Caco-2 (cell line): ENCODE measurements at regions not wholly inside any gene's neighbourhood (a gene's known extent, or its start where the extent isn't known, plus 50 kb on each side); places are given as distances from the start of the nearest gene placed in this dataset.

Experiments used
- BruUV-seq: library from RNA; stranded (reverse); fragments of 400-500 nt; replicated peaks from 2 replicates; lab custom pipeline; 2021; lab: Mats Ljungman, UMichigan
- CTCF ChIA-PET: fragments of 300-600 bp; sonication (Branson Sonifier 250); formaldehyde crosslinking; loops from one replicate; lab custom pipeline; 2022; ENCODE audit warnings: antibody characterized with exemption; lab: Charles Lee
- POLR2A ChIA-PET: fragments of 300-600 bp; sonication (Branson Sonifier 250); formaldehyde crosslinking; loops from one replicate; lab custom pipeline; 2022; ENCODE audit warnings: antibody characterized with exemption; lab: Charles Lee
- DNase-seq, 2 experiments: peaks; one replicate each; pipeline versions ENCODE4 v3.0.0 to v3.0.0-alpha.2; 2020 to 2022
- H3K27me3 ChIP-seq: replicated peaks from 2 replicates; pipeline ENCODE4 v1.6.0; 2011; ENCODE audit warnings: low read length; ENCODE audit not compliant: control insufficient read depth, insufficient read depth
- H3K36me3 ChIP-seq: 2 replicates; pipeline ENCODE4 v1.5.1; 2011; ENCODE audit warnings: low read length; ENCODE audit not compliant: control insufficient read depth, insufficient read depth
- H3K4me1 ChIP-seq: fragments of 250-450 bp; sonication (Bioruptor Pico); 2 replicates; pipeline ENCODE4 v1.5.1; 2020; ENCODE audit warnings: mild to moderate bottlenecking
- H3K4me3 ChIP-seq: 2 replicates; pipeline ENCODE4 v1.5.1; 2011; ENCODE audit warnings: low read depth, mild to moderate bottlenecking, control low read depth, low read length
- H3K9me3 ChIP-seq: fragments of 250-450 bp; sonication (Bioruptor Pico); 2 replicates; pipeline ENCODE4 v1.5.1; 2020; ENCODE audit warnings: mild to moderate bottlenecking, moderate library complexity
- H3K27ac Mint-ChIP-seq: one replicate; pipeline ENCODE4 v1.8.0; 2022; ENCODE audit warnings: mixed read lengths; ENCODE audit not compliant: unreplicated experiment
- H3K27me3 Mint-ChIP-seq: one replicate; pipeline ENCODE4 v1.8.0; 2022; ENCODE audit warnings: mixed read lengths; ENCODE audit not compliant: insufficient read depth, unreplicated experiment
- H3K36me3 Mint-ChIP-seq: one replicate; pipeline ENCODE4 v1.8.0; 2022; ENCODE audit warnings: mild to moderate bottlenecking, mixed read lengths; ENCODE audit not compliant: insufficient read depth, unreplicated experiment
- H3K4me1 Mint-ChIP-seq: one replicate; pipeline ENCODE4 v1.8.0; 2022; ENCODE audit warnings: low read depth, mixed read lengths; ENCODE audit not compliant: unreplicated experiment
- H3K4me3 Mint-ChIP-seq: one replicate; pipeline ENCODE4 v1.8.0; 2022; ENCODE audit warnings: mild to moderate bottlenecking, moderate library complexity, mixed read lengths; ENCODE audit not compliant: unreplicated experiment
- H3K9me3 Mint-ChIP-seq: one replicate; pipeline ENCODE4 v1.8.0; 2022; ENCODE audit warnings: mixed read lengths; ENCODE audit not compliant: unreplicated experiment
- CTCF ChIP-seq, 2 experiments: fragments of 200-600 bp in 1 of 2; IDR thresholded peaks; 1 replicate in 1 of 2; 2 replicates in 1 of 2; pipeline versions ENCODE4 v1.5.1 to v1.8.0; 2011 to 2022; ENCODE audit warnings: antibody characterized with exemption in 1 of 2, control low read depth in 1 of 2, inconsistent platforms in 1 of 2, low read depth in 1 of 2, low read length in 1 of 2, mild to moderate bottlenecking in 1 of 2, moderate library complexity in 1 of 2; ENCODE audit not compliant: insufficient read depth in 1 of 2, severe bottlenecking in 1 of 2, unreplicated experiment in 1 of 2
- intact Hi-C: fragments of 100-400 bp; cut with micrococcal nuclease; formaldehyde crosslinking; loops from one replicate; pipeline ENCODE4 v1.10.0; 2022; ENCODE audit not compliant: unreplicated experiment

- no peaks in the 10 kb centered on the region for H3K9me3 ChIP-seq
- Mint-ChIP-seq H3K4me1 (no peaks in the 10 kb centered on the region), H3K9me3 (no peaks in the 10 kb centered on the region), H3K36me3 (no peaks in the 10 kb centered on the region), H3K27me3 (no peaks in the 10 kb centered on the region), H3K27ac (no peak overlapping the region), H3K4me3 (no peak overlapping the region)
- DNase-seq, result no peak
- intact Hi-C loops, result no loop called here
- no peaks in the 10 kb centered on the region for H3K27me3 ChIP-seq
- H3K4me1 ChIP-seq, result no peaks in the 10 kb centered on the region
- no TSS peak for BruUV-seq
- H3K4me3 ChIP-seq, result no peak overlapping the region
- POLR2A ChIA-PET, result no interaction called here
- TF ChIP-seq CTCF (IDR thresholded peaks at IDR 0.05; ENCODE audit: insufficient read depth in 1 of 2, low read depth in 1 of 2, low read length in 1 of 2, severe bottlenecking in 1 of 2, unreplicated experiment in 1 of 2), result no peak
- CTCF ChIA-PET, result no interaction called here
- H3K36me3 ChIP-seq, result no peaks in the 10 kb centered on the region
Observed at GRCh38 chr10:3401491-3401938, 228.9 kb upstream of the PITRM1 start.

DNA sequence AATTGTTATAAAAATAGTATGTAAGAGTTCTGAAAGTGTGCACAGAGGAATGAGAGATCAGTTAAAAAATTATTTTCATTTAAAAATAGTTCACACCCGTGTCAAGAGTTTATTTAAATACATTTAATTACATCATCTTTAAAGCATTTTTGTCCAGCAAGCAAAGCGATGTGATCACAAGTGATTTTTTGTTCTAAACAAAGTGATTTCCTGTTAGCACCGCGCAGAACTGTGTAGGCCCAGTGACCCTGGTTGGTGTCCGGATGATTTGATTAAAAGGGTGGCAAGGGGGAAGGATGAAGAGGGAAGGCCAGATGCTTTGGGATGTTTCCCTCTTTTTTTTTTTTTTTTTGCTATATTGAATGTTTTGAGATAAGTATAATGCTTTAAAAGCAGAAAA lies 227.8 kb upstream of the PITRM1 start:
- DNase-seq, result no peak
- no peaks in the 10 kb centered on the region for H3K9me3 ChIP-seq
- Mint-ChIP-seq H3K36me3 (no peaks in the 10 kb centered on the region), H3K9me3 (no peaks in the 10 kb centered on the region), H3K4me1 (no peaks in the 10 kb centered on the region), H3K27me3 (no peaks in the 10 kb centered on the region), H3K4me3 (no peak overlapping the region), H3K27ac (no peak overlapping the region)
- no peaks in the 10 kb centered on the region for H3K27me3 ChIP-seq
- intact Hi-C loops, result no loop called here
- no peak for TF ChIP-seq CTCF (IDR thresholded peaks at IDR 0.05; ENCODE audit: insufficient read depth in 1 of 2, low read depth in 1 of 2, low read length in 1 of 2, severe bottlenecking in 1 of 2, unreplicated experiment in 1 of 2)
- no peaks in the 10 kb centered on the region for H3K4me1 ChIP-seq
- ChIA-PET POLR2A (no interaction called here), CTCF (no interaction called here)
- H3K4me3 ChIP-seq, result no peak overlapping the region
- no TSS peak for BruUV-seq
- no peaks in the 10 kb centered on the region for H3K36me3 ChIP-seq

DNA sequence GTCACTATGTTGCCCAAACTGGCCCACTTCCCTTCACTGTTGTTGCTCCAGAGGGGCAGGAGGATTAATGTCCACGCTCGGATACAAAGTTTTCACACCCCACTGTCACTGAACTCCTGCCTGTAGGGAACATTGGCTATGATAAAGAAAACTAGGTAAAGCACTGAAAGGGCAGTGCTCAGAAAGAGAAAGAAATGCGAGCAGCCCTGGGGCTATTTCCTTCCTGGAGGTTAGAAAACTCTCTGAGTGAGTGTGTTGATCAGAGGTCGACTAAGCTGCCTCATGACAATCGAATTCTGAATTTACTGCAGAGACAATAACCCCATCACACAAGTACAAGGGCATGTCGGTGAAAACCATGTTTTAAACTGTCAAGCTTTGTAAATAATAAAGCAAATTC lies 227.2 kb upstream of the PITRM1 start:
- Mint-ChIP-seq H3K36me3 (no peaks in the 10 kb centered on the region), H3K4me3 (no peak overlapping the region)

More for the DNA sequence above, 227.2 kb upstream of the PITRM1 start:
- H3K9me3 Mint-ChIP-seq, result no peaks in the 10 kb centered on the region
- ChIA-PET POLR2A (no interaction called here), CTCF (no interaction called here)
- no peaks in the 10 kb centered on the region for H3K4me1 ChIP-seq
- H3K4me1 Mint-ChIP-seq, result no peaks in the 10 kb centered on the region
- H3K9me3 ChIP-seq, result no peaks in the 10 kb centered on the region
- DNase-seq, result no peak
- H3K27me3 ChIP-seq, result no peaks in the 10 kb centered on the region
- intact Hi-C loops, result no loop called here
- H3K27me3 Mint-ChIP-seq, result no peaks in the 10 kb centered on the region
- no peak for TF ChIP-seq CTCF (IDR thresholded peaks at IDR 0.05; ENCODE audit: insufficient read depth in 1 of 2, low read depth in 1 of 2, low read length in 1 of 2, severe bottlenecking in 1 of 2, unreplicated experiment in 1 of 2)
- no peaks in the 10 kb centered on the region for H3K36me3 ChIP-seq
- H3K27ac Mint-ChIP-seq, result no peak overlapping the region
- no peak overlapping the region for H3K4me3 ChIP-seq
- no TSS peak for BruUV-seq
